K562 (cell line): ENCODE measurements at regions not wholly inside any gene's neighbourhood (a gene's known extent, or its start where the extent isn't known, plus 50 kb on each side); places are given as distances from the start of the nearest gene placed in this dataset.

ENCODE experiments used
- ATF2 ChIP-seq: sonication (generic); formaldehyde crosslinking; IDR thresholded peaks from 2 replicates; pipeline ENCODE4 v1.8.1; 2022; ENCODE audit warnings: missing genetic modification reagents
- EGR1 ChIP-seq: fragments of 450-650 bp; conservative IDR thresholded peaks from 2 replicates; pipeline ENCODE4 v1.6.1; 2017; ENCODE audit warnings: mild to moderate bottlenecking
- FOS ChIP-seq: IDR thresholded peaks from 3 replicates; pipeline ENCODE4 v1.6.1; 2011; ENCODE audit not compliant: insufficient read length; ENCODE audit errors: extremely low read depth
- MAX ChIP-seq: sonication (generic); formaldehyde crosslinking; IDR thresholded peaks from 2 replicates; pipeline ENCODE4 v1.9.0; 2022; ENCODE audit warnings: mild to moderate bottlenecking, missing genetic modification reagents

- TF ChIP-seq EGR1 = no peak
- TF ChIP-seq ATF2 (CRISPR knock-in tag) = no peak
- TF ChIP-seq MAX (CRISPR knock-in tag) = no peak
- no peak for TF ChIP-seq FOS
These were observed 228.2 kb downstream of the PCDH10 start for GRCh38 chr4:133377286-133377685.
